K562 (cell line): ENCODE measurements at regions not wholly inside any gene's neighbourhood (a gene's known extent, or its start where the extent isn't known, plus 50 kb on each side); places are given as distances from the start of the nearest gene placed in this dataset.

ENCODE experiments used
- ATAC-seq: fragments of 200-7000 bp; cut with Tn5 transposase; 3 replicates; pipeline ENCODE4 v1.9.1; 2020; ENCODE audit warnings: moderate library complexity
- BruUV-seq: library from RNA; stranded (reverse); fragments of 400-500 nt; replicated peaks from 2 replicates; lab custom pipeline; 2021; lab: Mats Ljungman, UMichigan
- CTCF ChIA-PET: fragments of 300-600 bp; formaldehyde crosslinking; extraction: SDS; loops from one replicate; lab custom pipeline; 2021; ENCODE audit warnings: low intra/inter-chr PET ratio; lab: Yijun Ruan, JAX
- POLR2A ChIA-PET: fragments of 300-600, 350-650 bp; sonication (Branson Sonifier 250); formaldehyde crosslinking; extraction: SDS; loops from one replicate; lab custom pipeline; 2021; ENCODE audit warnings: antibody characterized with exemption, inconsistent platforms; lab: Yijun Ruan, JAX
- DNase-seq, 4 experiments: peaks; one replicate each; pipeline versions ENCODE4 v3.0.0 to v3.0.0-alpha.2; 2011 to 2018; ENCODE audit warnings: low spot score in 3 of 4, mixed read lengths in 3 of 4; ENCODE audit errors: extremely low read depth in 1 of 4
- FAIRE-seq: peaks from 2 replicates; lab custom pipeline; 2011; peaks lifted over from hg19 to GRCh38; lab: Jason Lieb, UNC
- H2AFZ ChIP-seq: 2 replicates; pipeline ENCODE4 v1.6.0; 2011; ENCODE audit warnings: low read depth, low read length, control low read depth, inconsistent platforms
- H3K27ac ChIP-seq: fragments of 200-600 bp; 3 replicates; pipeline ENCODE4 v1.8.0; 2011; ENCODE audit warnings: low read depth, mild to moderate bottlenecking, control low read depth, inconsistent platforms, low read length, moderate library complexity, mixed read lengths; ENCODE audit errors: extremely low read depth
- H3K27me3 ChIP-seq, 2 experiments: fragments of 300-600 bp in 1 of 2; 2 replicates in 1 of 2; 3 replicates in 1 of 2; pipeline versions ENCODE4 v1.6.0 to v1.8.0; 2011; ENCODE audit warnings: inconsistent platforms in 2 of 2, low read length in 2 of 2, mild to moderate bottlenecking in 1 of 2, mixed read lengths in 1 of 2, moderate library complexity in 1 of 2; ENCODE audit not compliant: control insufficient read depth in 2 of 2, insufficient read depth in 2 of 2
- H3K36me3 ChIP-seq: fragments of 300-600 bp; 3 replicates; pipeline ENCODE4 v1.8.0; 2011; ENCODE audit warnings: mild to moderate bottlenecking, low read length, inconsistent platforms; ENCODE audit not compliant: control insufficient read depth, insufficient read depth
- H3K4me1 ChIP-seq, 2 experiments: fragments of 200-600 bp in 1 of 2; replicated peaks in 1 of 2; 2 replicates in 1 of 2; 3 replicates in 1 of 2; pipeline versions ENCODE4 v1.5.1 to v1.8.0; 2011; ENCODE audit warnings: inconsistent platforms in 2 of 2, low read length in 2 of 2, mild to moderate bottlenecking in 1 of 2, mixed read lengths in 1 of 2, moderate library complexity in 1 of 2; ENCODE audit not compliant: control insufficient read depth in 2 of 2, insufficient read depth in 2 of 2
- H3K4me2 ChIP-seq: 2 replicates; pipeline ENCODE4 v1.6.1; 2011; ENCODE audit warnings: low read length, control low read depth, inconsistent platforms, mixed read lengths; ENCODE audit not compliant: insufficient read depth
- H3K4me3 ChIP-seq: fragments of 200-600 bp; sonication (generic), shearing (Covaris generic); 2 replicates; pipeline ENCODE4 v1.5.1; 2016; ENCODE audit warnings: control low read depth, inconsistent platforms
- H3K79me2 ChIP-seq: fragments of 200-600 bp; 3 replicates; pipeline ENCODE4 v1.8.0; 2011; ENCODE audit warnings: low read length, inconsistent platforms; ENCODE audit not compliant: control insufficient read depth, insufficient read depth
- H3K9ac ChIP-seq, 2 experiments: 2 replicates each; pipeline versions ENCODE4 v1.6.0 to v1.6.1; 2011; ENCODE audit warnings: low read depth in 2 of 2, low read length in 2 of 2, control low read depth in 1 of 2, inconsistent platforms in 1 of 2, mild to moderate bottlenecking in 1 of 2, mixed read lengths in 1 of 2; ENCODE audit not compliant: insufficient read depth in 1 of 2
- H3K9me1 ChIP-seq: one replicate; pipeline ENCODE4 v1.6.0; 2011; ENCODE audit warnings: inconsistent platforms, mild to moderate bottlenecking, low read length, moderate library complexity; ENCODE audit not compliant: control insufficient read depth, insufficient read depth
- H3K9me3 ChIP-seq: replicated peaks from 2 replicates; pipeline ENCODE4 v1.5.1; 2011; ENCODE audit warnings: low read depth, low read length, inconsistent platforms; ENCODE audit not compliant: control insufficient read depth, insufficient read depth
- H4K20me1 ChIP-seq: replicated peaks from 2 replicates; pipeline ENCODE4 v1.6.1; 2011; ENCODE audit warnings: low read length, inconsistent platforms, mixed read lengths; ENCODE audit not compliant: control insufficient read depth, insufficient read depth
- ARHGAP35 ChIP-seq: fragments of 450-650 bp; IDR thresholded peaks from 2 replicates; pipeline ENCODE4 v1.6.1; 2018; ENCODE audit not compliant: partially characterized antibody
- C11orf30 ChIP-seq: fragments of 450-650 bp; IDR thresholded peaks from 2 replicates; pipeline ENCODE4 v1.6.1; 2016; ENCODE audit warnings: low read depth, mild to moderate bottlenecking
- CBFB ChIP-seq: sonication (generic); formaldehyde crosslinking; IDR thresholded peaks from 2 replicates; pipeline ENCODE4 v1.4.0; 2020; ENCODE audit warnings: mild to moderate bottlenecking, missing genetic modification reagents
- DDX20 ChIP-seq: fragments of 450-650 bp; IDR thresholded peaks from 2 replicates; pipeline ENCODE4 v1.6.1; 2016; ENCODE audit warnings: missing genetic modification characterization, low read depth, mild to moderate bottlenecking, missing compliant biosample characterization, moderate library complexity
- LCOR ChIP-seq: sonication (generic); formaldehyde crosslinking; IDR thresholded peaks from 2 replicates; pipeline ENCODE4 v1.8.0; 2022; ENCODE audit warnings: mild to moderate bottlenecking, missing genetic modification reagents
- MAFF ChIP-seq: IDR thresholded peaks from 2 replicates; pipeline ENCODE4 v1.6.1; 2012; ENCODE audit warnings: low read length, improper control_type of control experiment
- MAFG ChIP-seq: fragments of 450-650 bp; conservative IDR thresholded peaks from 2 replicates; pipeline ENCODE4 v1.6.1; 2016; ENCODE audit warnings: missing genetic modification characterization, missing compliant biosample characterization
- MAFK ChIP-seq: IDR thresholded peaks from 2 replicates; pipeline ENCODE4 v1.6.1; 2011; ENCODE audit warnings: low read length, improper control_type of control experiment
- NFE2 ChIP-seq: IDR thresholded peaks from 2 replicates; pipeline ENCODE4 v1.6.1; 2014; ENCODE audit warnings: antibody characterized with exemption, low read depth
- NFE2L1 ChIP-seq: fragments of 450-650 bp; IDR thresholded peaks from 2 replicates; pipeline ENCODE4 v1.6.1; 2016; ENCODE audit warnings: missing genetic modification characterization, low read depth, mild to moderate bottlenecking, missing compliant biosample characterization, moderate library complexity, borderline replicate concordance
- RERE ChIP-seq: sonication (generic); formaldehyde crosslinking; IDR thresholded peaks from 2 replicates; pipeline ENCODE4 v1.8.0; 2023; ENCODE audit warnings: missing genetic modification reagents, mild to moderate bottlenecking, borderline replicate concordance
- SNRNP70 ChIP-seq: fragments of 200-400 bp; formaldehyde crosslinking; optimal IDR thresholded peaks from 2 replicates; pipeline ENCODE3; 2017; ENCODE audit warnings: low read depth, low read length
- ZNF316 ChIP-seq: fragments of 450-650 bp; IDR thresholded peaks from 2 replicates; pipeline ENCODE4 v1.6.1; 2016
- ZNF395 ChIP-seq: fragments of 200-800 bp; sonication (Bioruptor generic); IDR thresholded peaks from 2 replicates; pipeline ENCODE4 v1.6.1; 2017; ENCODE audit warnings: missing genetic modification characterization, missing compliant biosample characterization
- WGBS: fragments of 100-300 bp; shearing (Covaris generic); methylation state at CpG from one replicate; pipeline ENCODE4 v1.1.6; 2016; ENCODE audit warnings: low coverage, mixed read lengths; ENCODE audit not compliant: insufficient coverage; ENCODE audit errors: missing lambda C conversion rate; 5-methylcytosine and 5-hydroxymethylcytosine counted together
- in situ Hi-C: fragments of 300-500 bp; cut with MboI; formaldehyde crosslinking; loops from 4 replicates; pipeline ENCODE4 v1.15.0; 2018; ENCODE audit warnings: inconsistent platforms, mixed read lengths
- intact Hi-C: fragments of 100-400 bp; cut with micrococcal nuclease; formaldehyde crosslinking; loops from 2 replicates; pipeline ENCODE4 v1.14.2; 2022

GRCh38 chr21:24395320-24395923, 1211.9 kb downstream of the MRPL39 start:
- Histone ChIP-seq H4K20me1 (no peaks in the 10 kb centered on the region), H3K36me3 (no peaks in the 10 kb centered on the region), H3K9me3 (no peaks in the 10 kb centered on the region), H3K4me2 (no peak overlapping the region), H3K9me1 (no peaks in the 10 kb centered on the region), H3K4me3 (no peak overlapping the region), H3K27ac (no peak overlapping the region), H3K79me2 (no peaks in the 10 kb centered on the region), H3K27me3 (no peaks in the 10 kb centered on the region), H3K4me1 (no peaks in the 10 kb centered on the region)
- no peak for DNase-seq
- in situ Hi-C loops (no loop called here), intact Hi-C loops (no loop called here)
- 4% methylated on average over 2 of the region's 2 CpGs for WGBS
- ATAC-seq: no peak
- FAIRE-seq: no peak
- TF ChIP-seq MAFG (tag): peak; percentile 55
- TF ChIP-seq MAFF: peak; percentile 40; the same call in 1 of the 2 replicates
- TF ChIP-seq LCOR: no peak
- TF ChIP-seq NFE2L1 (tag): 0 out of 2 replicates have a peak, but pooled peaks have one; percentile 25
- no peak for TF ChIP-seq CBFB (CRISPR knock-in tag)
- TF ChIP-seq RERE (CRISPR knock-in tag): no peak
- no peak for TF ChIP-seq ARHGAP35
- TF ChIP-seq NFE2: peak; percentile 8; the same call in 1 of the 2 replicates
- peak; percentile 53; the same call in 1 of the 2 replicates for TF ChIP-seq ZNF316
- TF ChIP-seq C11orf30: peak; percentile 54
- no peak for TF ChIP-seq ZNF395
- TF ChIP-seq MAFK: peak; percentile 48; the same call in 1 of the 2 replicates
- TF ChIP-seq DDX20 (tag): no peak
- no peak for TF ChIP-seq SNRNP70
- TF ChIP-seq, all 486 proteins: peak for 7
- Histone ChIP-seq H3K9ac (no peak overlapping the region), H2AFZ (no peak overlapping the region)
- no TSS peak for BruUV-seq
- ChIA-PET POLR2A (no interaction called here), CTCF (interaction anchor here (0.5 kb wide), 1 partner anchor 53 kb away, joined by 3 read pairs; no protein-coding TSS in a partner anchor)
